H1 (cell line): ENCODE measurements at regions not wholly inside any gene's neighbourhood (a gene's known extent, or its start where the extent isn't known, plus 50 kb on each side); places are given as distances from the start of the nearest gene placed in this dataset.

Source experiments
- BCL11A ChIP-seq, 2 experiments: IDR thresholded peaks; one replicate each; pipeline ENCODE4 v1.6.1; 2011; ENCODE audit warnings: low read depth in 2 of 2, low read length in 2 of 2, mild to moderate bottlenecking in 2 of 2
- HDAC2 ChIP-seq, 2 experiments: fragments of 300-600 bp in 1 of 2; sonication (generic) in 1 of 2; IDR thresholded peaks; 2 replicates each; pipeline ENCODE4 v1.6.1; 2011 to 2012; ENCODE audit warnings: low read depth in 2 of 2, low read length in 2 of 2, mild to moderate bottlenecking in 2 of 2, moderate library complexity in 2 of 2, borderline replicate concordance in 1 of 2, inconsistent platforms in 1 of 2
- TAF7 ChIP-seq: optimal IDR thresholded peaks from 2 replicates; pipeline ENCODE3; 2011; ENCODE audit warnings: low read depth, mild to moderate bottlenecking, inconsistent platforms, low read length, moderate library complexity, borderline replicate concordance
- TF ChIP-seq, protein P1 (sequence below): IDR thresholded peaks from 2 replicates; pipeline ENCODE4 v1.6.1; 2012; ENCODE audit warnings: inconsistent platforms

DNA sequence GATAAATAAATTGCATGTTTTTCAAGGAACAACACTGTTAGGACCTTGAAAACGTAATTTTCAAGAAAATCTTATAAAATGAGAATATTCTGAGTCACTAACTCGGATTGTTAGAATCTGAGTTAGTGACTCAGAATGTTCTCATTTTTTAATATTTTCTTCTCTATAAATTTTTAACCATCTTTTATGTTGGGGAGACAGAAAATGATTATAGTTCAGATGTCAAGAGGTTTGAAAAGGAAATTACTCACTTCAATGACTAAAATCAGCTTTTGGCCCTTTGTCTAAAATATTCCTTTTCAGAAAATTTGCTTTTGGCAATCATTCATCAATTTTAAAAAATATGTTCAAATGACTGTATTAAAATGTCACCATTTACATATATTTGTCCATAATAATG lies 264.2 kb upstream of the EDNRB start (continued):
- TF ChIP-seq BCL11A (IDR thresholded peaks at IDR 0.05; ENCODE audit: low read depth in 2 of 2, low read length in 2 of 2) (no peak), TAF7 (no peak), HDAC2 (IDR thresholded peaks at IDR 0.05; ENCODE audit: borderline replicate concordance in 1 of 2, low read depth in 2 of 2, low read length in 2 of 2) (no peak)
- TF ChIP-seq, protein P1, sequence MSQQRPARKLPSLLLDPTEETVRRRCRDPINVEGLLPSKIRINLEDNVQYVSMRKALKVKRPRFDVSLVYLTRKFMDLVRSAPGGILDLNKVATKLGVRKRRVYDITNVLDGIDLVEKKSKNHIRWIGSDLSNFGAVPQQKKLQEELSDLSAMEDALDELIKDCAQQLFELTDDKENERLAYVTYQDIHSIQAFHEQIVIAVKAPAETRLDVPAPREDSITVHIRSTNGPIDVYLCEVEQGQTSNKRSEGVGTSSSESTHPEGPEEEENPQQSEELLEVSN = no peak
